ENCODE measurements at regions not wholly inside any gene's neighbourhood (a gene's known extent, or its start where the extent isn't known, plus 50 kb on each side); places are given as distances from the start of the nearest gene placed in this dataset.
"Not testable (repeated sequence)": the region's sequence is repeated elsewhere in the genome, so short reads cannot be mapped to it uniquely, and the experiment has no call there.

DNA sequence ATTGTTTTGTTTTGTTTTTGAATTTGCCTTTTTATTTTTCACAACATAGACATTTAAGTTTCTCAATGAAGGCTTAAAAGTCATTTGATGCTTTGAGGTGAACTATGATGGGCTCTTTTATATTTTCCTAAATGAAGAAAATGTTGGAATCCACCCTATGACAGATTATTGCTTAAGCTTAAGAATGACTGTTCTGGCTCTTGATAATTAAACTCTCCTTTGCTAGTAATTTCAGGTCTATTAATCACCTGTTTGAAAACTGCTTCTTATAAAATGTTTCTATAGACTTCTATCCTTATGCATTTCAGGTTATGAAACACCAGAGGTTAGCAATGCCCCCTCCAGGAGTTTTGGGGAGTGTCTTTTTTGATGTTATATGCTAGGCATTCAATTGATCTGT, 424.1 kb upstream of the DYNLRB2 start:
- DNase-seq: no peak

DNA sequence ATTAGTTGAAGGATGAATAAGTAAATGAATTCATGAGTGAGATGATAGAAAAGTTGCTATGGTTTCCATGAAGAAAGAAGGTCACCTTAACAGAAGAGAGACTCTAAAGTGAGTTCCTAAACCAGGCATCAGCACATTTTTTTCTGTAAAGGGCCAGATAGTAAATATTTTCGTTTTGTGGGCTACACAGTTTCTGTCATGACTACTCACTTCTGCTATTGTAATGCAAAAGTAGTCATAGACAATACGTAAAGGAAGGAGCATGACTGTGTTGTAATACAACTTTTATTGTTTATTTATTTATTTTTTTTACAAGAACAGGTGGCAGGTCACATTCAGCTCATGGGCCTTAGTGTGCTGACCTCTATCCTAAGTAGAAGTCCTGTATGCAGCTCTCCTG, 426.1 kb upstream of the DYNLRB2 start:
- DNase-seq: no peak

DNA sequence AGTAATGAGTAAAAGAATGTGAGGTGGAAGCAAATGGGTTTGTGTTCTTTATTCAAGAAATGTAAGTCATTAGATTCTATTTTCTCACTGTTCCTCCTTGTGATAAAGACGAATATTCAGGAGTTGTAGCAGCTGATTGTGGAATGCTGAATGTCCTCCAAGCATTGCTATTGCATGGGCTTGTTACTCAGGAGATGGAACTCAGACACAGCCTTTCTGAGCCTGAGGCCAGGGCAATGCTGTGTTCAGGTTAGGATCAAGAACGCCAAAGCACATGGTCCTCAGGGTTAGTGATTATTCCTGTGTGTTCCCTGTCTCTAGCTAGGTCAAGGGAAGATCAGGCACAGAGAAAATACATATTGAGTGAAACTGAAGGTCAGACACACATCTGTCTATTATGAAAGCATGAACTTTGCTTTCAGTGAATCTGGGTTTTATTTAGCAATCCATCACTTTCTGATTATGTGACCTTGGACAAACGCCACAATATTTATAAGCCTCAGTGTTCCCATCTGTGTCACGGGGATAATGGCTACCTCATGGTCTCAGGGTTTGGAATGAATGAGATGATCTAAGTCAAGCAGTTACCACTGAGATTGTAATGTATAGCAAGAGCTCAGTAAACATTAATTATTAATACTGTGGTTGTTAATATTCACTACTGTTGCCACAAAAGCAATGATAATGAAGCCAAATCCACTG, 426.8 kb upstream of the DYNLRB2 start:
- no peak for DNase-seq

DNA sequence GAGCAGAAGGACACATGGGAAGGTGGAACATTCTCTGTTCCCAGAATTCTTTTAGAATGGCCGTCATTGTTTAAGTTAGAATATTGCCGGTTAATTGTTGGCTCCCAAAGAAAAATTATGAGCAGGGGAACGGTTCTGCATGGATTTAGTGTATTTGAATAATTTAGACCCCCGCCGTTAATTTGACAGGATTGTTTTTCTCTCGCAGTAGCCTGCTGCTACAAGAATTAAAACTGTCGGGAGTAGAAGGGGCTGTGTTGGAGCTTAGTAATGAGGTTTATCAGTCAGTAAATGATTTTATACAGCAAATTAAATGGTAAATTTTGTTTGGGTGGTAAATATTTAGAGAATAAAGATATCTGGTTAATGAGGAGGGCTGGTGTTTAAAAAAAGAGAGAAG, 431.2 kb upstream of the DYNLRB2 start:
- no peak for DNase-seq

DNA sequence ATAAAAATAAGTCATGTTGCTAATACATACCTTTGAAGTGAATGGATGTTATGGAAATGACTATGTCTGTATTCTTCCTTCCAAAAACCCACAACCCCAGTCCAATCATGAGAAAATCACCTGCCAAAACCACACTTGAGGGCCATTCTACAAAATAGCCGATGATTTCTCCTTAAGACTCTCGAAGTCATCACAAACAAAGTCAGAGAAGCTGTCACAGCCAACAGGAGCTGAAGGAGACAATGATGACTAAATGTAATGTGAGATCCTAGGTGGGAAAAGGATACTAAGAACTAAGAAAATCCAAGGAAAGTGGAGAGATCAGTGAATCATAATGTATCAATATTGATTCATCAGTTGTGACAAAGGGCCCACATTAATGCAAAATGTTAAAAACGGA, 432.9 kb upstream of the DYNLRB2 start:
- DNase-seq: no peak

DNA sequence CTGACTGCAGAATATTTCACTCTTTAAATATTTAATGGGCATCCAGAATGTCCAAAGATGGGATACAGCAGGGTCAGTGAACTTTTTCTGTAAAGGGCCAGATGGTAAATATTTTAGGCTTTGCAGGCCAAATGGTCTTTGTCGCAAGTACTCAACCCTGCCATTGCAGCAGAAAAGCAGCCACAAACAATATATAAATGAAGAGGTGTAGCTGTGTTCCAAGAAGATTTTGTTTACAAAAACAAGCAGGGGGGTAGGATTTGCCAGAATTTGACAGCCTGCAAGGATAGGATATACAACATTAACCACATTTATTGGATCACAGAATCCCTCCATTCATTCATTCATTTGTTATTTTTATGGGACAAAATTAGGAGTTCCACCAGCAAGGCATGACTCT, 435.0 kb upstream of the DYNLRB2 start:
- DNase-seq: no peak

DNA sequence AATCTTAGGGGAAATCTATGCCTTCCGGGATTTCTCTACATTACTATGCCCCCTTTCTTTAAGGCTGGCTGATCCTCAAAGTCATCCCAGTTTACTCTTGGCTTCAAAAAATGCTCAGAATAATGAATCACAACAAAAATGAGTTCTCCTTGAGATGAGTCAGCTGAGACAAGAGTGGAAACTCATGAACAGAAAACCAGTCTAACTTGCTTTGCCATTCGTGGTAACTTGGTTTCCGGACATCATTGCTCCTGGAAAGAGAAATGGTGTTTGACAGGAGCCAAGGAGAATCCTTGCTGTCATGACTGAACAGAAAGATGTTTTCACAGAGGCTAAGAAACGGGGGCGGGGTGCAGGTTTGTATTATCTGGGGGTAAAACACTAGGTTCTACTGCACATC, 435.6 kb upstream of the DYNLRB2 start:
- no peak for DNase-seq

DNA sequence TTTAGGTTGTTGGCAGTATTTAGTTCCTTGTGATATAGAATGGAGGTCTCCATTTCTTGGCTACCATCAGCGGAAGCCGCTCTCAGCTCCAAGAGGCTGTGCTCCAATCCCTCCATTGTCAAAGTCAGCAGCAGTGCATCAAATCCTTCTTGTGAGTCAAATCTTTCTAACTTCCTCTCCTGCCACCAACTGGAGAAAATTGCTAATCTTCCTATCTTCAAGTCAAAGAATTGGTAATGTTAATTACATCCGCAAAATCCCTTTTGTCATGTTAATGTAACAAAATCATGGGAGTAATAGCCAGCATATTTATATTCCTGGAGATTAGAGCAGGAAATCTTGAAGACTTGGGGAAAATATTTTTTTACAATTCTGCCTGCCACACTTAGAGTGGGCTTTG, 436.4 kb upstream of the DYNLRB2 start:
- no peak for DNase-seq

DNA sequence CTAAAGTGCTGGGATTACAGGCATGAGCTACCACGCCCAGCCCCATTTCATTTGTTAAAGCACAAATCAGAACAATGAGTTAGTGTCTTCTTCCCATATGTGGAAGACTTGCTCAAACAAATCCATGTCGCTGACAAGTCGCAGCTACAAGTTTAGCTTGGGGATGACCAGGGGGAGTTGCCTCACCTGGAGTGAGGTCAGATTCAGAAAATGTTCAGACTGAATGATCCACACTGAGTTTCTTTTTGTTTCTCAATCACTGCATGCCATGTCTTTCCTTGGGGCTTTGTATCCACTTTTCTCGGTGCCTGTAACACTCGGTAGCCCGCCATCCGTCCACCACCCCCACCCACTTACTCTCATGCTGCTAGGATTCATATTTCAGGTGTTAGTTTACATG, 437.3 kb upstream of the DYNLRB2 start:
- DNase-seq: no peak

DNA sequence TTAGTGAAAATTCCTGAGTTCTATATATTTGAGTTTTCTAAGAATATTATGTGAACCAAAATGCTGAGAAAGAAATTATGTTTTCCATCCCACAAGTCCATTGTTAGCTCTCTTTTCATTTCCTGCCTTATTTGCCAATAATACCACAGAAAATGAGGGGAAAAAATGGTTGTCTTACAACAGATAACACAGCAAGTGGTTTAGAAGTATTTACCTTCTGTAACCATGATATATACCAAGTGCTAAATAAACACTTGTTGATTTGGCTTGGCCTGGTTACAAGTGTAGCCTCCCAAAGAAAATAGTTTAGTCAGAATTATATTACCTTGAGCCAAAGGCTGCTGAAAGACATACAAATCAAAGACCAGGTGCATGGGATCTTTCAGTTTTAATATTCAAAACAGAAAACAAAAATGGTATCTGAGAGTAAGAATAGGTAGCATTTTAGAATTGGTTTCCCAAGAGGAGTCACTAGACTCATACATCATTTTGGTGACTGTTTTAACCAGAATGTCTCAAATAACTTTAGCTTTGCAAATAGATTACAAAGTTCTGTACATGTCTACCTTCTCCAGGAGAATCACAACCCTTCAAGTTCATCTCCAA, 439.8 kb upstream of the DYNLRB2 start:
- DNase-seq: no peak

DNA sequence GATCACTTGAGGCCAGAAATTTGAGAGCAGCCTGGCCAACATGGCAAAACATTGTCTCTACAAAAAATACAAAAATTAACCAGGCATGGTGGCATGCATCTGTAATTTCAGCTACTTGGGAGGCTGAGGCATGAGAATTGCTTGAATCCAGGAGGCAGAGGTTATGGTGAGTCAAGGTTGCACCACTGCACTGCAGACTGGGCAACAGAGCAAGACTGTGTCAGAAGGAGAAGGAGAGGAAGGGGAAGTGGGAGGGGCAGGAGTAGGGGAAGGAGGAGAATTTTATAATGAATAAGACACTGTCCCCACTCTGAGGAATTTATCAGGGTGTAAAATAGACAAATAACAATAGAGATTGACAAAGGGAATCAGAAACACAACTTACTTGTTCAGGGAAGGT, 440.6 kb upstream of the DYNLRB2 start:
- no peak for DNase-seq

DNA sequence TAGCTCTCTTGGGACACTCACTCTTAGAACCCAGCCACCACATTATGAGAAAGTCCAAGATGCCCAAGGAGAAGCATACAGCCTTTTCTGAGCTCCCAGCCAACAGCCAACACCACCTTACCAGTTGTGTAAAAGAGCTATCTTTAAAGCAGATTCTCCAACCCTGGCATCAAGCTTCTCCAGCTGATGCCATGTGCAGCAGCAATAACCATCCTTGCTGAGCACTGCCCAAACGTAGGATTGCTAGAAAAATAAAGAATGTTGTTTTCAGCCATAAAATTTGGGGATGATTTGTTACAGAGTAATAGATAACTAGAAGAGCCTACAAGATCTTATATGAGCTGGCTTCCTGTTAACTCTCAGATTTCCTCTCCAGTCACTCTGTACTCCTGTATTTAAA, 443.7 kb upstream of the DYNLRB2 start:
- DNase-seq: no peak

DNA sequence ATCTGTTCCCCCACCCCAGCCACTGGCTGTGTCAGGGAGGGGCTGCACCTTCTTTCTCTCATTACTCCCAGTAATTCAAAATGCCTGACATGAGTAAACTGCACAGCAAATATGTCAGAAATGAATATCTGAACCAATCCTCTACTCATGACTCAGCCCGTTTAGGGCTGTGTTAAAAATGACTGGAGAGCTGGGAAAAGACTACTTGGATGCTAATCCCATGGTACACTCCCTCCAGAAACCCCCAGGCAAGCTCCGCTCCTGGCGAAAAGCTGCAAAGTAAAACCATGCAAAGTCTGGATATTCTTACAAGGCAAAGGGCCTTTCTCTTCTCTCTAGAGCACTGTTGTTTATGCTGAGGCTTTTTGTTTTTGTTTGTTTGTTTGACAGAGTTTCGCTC, 448.1 kb upstream of the DYNLRB2 start:
- DNase-seq: no peak

DNA sequence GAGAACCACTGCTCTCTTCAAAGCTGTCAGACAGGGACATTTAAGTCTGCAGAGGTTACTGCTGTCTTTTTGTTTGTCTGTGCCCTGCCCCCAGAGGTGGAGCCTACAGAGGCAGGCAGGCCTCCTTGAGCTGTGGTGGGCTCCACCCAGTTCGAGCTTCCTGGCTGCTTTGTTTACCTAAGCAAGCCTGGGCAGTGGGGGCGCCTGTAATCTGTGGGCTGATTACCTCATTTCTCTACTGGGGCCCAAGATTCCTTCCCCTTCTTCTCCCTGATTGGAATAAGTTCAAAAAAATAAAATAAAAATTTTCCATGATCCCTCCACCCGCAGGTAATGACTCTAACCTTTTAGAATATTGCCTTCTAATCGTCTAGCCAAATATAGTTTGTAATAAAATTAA, 449.3 kb upstream of the DYNLRB2 start:
- DNase-seq: not testable (repeated sequence)

DNA sequence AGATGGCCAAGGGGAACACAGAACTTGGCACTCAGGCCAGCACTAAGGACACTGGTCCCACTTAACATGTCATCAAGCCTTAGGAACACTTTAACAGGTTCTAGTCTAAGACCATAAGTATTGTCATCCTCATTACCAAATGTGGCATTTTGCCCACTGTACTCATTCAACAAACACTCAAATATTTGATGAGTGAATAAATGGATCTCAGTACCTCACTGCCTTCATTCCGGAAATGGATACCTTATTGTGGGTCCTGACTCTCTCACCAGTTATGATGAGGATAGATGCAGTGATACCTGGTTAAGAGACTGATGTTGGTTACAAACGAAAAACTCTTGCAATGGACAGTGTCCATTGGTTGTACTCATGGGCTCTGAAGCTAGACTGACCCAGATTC, 455.2 kb upstream of the DYNLRB2 start:
- no peak for DNase-seq

DNA sequence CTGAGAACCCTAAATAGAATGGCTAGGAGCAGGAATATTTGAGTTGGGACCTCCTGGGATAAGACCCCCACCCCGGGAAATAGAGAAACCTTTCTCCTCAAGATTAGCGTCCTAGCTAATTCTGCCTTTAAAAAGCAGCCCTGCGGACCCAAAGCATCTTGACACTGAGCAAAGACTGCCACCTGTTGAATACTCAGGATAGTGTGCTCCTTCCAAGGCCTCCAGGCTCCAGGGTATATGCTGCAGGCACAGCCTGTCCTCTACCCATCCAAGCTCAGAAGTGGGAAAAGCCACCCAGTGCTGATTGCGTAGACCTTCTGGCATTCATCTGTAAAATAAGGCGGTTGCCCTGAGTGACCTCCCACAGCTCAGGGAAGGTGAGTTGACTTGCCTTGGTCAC, 456.2 kb upstream of the DYNLRB2 start:
- DNase-seq: no peak

DNA sequence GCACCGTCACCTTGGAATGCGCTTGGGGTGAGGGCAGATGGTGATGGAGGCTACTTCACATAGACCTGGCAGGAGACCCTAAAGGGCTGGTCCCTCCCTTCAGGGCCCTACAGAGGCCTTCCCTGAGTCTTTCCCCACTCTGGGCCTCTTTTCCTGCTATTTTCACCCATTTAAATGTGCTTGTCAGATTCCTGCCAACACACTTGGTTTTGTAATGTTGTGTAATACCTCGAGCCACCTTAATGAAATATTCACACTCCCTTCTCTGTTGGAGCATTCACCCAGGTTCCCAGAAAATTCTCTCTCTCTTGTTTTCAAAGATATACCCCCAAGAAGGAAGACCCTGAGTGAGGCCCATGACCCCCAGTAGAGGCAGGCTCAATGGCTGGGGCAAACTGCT, 456.6 kb upstream of the DYNLRB2 start:
- DNase-seq: no peak

DNA sequence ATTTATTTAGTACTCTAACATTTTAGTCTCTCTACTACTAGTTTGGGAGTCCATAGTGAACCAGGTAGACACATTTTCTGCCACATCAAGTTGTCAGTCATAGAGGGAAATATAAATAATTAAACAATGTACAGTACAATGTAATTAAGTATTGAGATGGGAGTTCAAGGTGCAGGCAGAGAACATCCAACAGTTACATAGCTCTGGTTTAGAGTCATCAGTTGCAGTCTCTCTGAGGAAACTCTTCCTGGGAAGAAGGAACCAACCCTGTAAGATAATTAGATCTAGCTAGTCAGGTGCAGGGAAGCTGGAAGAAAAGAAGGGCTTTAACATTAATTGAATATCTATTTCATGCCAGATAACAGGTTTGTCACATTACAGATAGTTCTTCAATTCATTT, 457.9 kb upstream of the DYNLRB2 start:
- DNase-seq: no peak

DNA sequence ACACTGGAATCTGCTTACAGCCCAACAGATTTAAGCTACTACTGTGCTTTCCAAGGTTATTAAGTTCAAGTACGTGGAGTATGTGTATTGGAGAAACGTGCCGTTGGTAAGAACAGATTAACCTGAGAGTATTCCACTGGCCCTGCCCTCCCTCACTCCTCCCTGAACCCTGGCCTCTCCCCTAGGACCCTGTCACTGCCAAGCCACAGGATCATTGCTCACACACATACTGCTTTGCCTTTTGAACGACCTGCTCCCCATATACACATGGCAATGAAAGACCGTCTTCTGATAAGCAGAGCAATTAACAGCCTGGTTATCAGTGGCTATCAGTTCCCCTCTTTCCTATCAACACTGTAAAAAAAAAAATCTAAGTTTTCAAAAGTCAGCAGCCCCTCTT, 458.9 kb upstream of the DYNLRB2 start:
- DNase-seq: no peak

DNA sequence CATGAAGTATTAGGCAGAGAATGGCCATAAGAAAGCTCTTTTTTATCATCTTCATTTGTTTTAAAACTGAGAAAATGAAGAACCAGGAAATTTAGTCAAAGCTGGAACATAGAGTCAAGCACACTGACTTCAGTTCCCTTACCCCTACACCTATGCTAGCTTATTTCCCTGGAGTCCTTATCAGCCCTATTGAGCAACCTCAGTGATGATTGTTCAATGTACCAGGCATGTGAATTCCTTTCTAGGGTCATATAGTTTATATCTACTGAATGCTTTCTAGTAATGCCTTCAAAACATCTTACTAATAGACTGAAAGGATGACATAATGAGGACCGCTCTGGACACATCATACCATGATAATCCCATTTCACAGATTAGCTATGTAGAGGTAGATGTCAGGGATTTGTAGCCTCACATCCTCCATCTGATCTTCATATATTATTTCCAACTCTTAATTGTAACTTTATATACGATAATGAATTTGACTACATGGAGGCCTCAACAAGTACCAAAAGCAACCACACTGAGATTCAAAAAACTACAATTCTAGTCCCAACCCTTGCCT, 460.4 kb upstream of the DYNLRB2 start:
- DNase-seq: no peak

DNA sequence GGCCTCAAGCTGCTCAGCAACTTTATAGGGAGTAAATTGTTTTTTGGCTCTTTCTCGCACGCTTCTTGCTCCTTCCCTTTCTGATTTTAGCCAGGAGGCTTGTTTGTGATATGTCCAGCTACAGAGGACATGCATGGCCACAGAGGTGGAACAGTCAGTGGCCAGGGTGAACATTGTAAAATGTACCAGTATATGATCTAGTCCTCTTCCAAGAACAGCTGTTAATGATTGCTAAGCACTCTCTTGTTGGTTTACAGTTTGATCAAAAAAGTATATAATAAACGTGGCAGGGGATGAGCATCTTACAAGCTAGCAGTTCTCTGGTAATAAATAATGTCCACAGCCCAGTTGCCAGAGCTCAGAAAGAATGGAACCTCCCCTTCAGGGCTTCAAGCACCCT, 461.7 kb upstream of the DYNLRB2 start:
- DNase-seq: no peak

DNA sequence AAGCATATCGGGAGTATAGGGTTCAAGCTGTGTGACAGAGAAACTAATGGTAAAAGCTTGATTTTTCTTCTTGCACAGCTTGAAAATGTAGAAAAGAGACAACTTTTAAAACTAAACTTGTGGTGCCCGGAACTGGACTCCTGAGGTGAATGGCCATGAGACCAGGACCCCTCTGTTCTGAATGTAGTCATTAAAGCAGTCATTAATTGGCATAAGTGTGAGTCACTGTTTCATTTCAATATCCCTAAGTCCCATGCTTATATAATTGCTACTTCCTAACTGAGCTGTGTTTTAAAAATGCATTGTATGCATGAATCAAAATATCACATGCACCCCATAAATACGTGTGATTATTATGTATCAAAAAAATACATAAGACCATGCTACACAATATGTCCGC, 463.1 kb upstream of the DYNLRB2 start:
- no peak for DNase-seq

DNA sequence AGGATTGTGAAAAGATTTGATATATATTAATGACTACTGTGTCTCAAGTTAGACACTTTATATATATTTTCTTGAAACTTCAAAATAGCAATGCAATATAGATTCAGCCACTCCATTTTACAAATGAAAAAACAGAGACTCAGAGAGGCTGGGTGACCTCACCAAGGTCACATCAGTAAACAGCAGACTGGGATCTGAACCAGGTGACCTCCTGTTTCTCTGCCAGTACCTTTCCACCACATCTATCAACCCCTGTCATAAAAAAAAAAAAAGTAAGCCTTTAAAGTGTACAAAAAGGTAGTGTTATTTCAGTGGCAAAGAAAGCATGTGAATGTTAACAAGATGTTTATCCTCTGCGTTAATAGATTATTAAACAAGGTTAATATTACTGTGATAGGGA, 466.5 kb upstream of the DYNLRB2 start:
- no peak for DNase-seq

DNA sequence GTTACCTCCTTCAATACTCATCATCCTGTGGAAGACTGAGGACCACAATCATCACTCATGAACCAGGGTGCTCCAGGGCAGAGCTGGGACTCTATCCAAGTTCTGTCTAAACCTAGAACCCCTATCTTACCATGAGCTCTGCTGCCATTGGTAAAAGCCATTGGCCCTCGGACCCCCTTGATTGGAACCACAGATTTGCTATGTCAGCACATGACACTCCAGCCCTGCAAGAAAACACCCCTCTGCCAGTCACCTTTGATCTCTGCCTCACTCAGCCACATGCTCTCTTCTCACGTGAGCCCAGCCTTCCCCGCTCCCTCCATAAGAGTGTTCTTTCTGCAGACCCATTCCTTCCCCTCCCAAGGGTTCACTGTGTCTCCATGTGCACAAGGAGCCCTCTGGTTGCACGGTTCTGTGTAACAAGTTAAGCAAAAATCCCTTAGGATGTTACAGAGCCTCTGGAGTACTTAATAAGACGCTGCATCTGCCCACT, 468.8 kb upstream of the DYNLRB2 start:
- no peak for DNase-seq
